Neural crest cell (in vitro differentiated cells): ENCODE measurements at regions not wholly inside any gene's neighbourhood (a gene's known extent, or its start where the extent isn't known, plus 50 kb on each side); places are given as distances from the start of the nearest gene placed in this dataset.

Experiments used
- DNase-seq: peaks from one replicate; pipeline ENCODE4 v3.0.0; 2021; ENCODE audit warnings: low read depth, mixed read lengths, low spot score
- H3K27ac Mint-ChIP-seq: one replicate; pipeline ENCODE4 v1.8.0; 2021; ENCODE audit warnings: mild to moderate bottlenecking, mixed read lengths; ENCODE audit not compliant: unreplicated experiment
- H3K27me3 Mint-ChIP-seq: 2 replicates; pipeline ENCODE4 v1.8.0; 2021; ENCODE audit warnings: low read depth, mild to moderate bottlenecking, mixed read lengths
- H3K36me3 Mint-ChIP-seq: 2 replicates; pipeline ENCODE4 v1.8.0; 2021; ENCODE audit warnings: low read depth, mild to moderate bottlenecking, mixed read lengths
- H3K4me1 Mint-ChIP-seq: 2 replicates; pipeline ENCODE4 v1.8.0; 2021; ENCODE audit warnings: mixed read lengths
- H3K4me3 Mint-ChIP-seq: one replicate; pipeline ENCODE4 v1.8.0; 2021; ENCODE audit warnings: mild to moderate bottlenecking, mixed read lengths
- H3K9me3 Mint-ChIP-seq: 2 replicates; pipeline ENCODE4 v1.8.0; 2021; ENCODE audit warnings: mixed read lengths
- TF ChIP-seq, protein P1 (sequence below): fragments of 200-600 bp; sonication (generic); conservative IDR thresholded peaks from 2 replicates; pipeline ENCODE4 v1.5.0; 2021; ENCODE audit warnings: antibody characterized with exemption, mild to moderate bottlenecking

DNA sequence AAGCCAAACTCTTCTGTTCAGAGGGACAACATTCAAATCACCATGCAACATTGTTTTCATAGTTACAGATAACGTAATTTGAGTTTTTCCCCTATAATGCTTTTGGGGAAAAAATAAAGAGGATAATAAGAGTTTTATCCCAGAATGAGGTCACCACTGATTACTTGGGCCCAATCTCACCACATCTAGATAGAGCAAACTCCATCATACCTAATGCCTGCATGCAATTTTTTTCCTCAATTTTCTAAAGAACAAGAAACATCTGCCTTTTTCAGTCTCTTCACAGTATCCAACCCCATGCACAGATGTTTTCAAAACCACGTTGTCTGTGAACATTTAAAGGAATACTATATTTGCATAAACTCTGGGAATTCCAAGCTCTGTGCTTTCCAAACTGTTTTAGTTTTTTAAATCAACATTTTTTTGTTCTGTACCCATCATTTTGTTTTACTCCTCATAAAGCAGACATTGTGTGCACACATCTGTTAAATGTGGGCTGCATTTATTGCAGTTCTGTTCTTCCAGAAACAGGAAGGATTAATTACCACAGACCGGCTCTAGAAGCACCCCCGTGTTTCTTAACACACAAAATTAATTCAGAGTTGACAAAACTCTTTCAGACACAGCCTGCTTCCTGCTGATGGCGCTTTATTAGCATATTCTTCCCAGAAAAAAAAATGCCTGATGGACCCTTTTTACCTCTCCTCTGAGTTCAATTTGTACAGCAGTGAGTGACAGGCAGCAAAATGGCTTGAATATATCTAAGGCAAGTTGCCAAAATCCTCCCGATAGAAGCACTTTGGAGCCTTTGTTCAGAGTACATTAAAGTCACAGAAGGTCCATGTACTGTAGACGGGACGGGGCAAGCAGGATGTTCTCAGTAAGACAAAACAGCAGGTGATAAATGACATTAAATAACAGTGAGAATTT is 1171.9 kb downstream of the EFNB2 start:
- DNase-seq = no peak
- peak overlapping the region; percentile 2 for H3K4me3 Mint-ChIP-seq
- H3K27ac Mint-ChIP-seq = peak overlapping the region; percentile 47
- H3K4me1 Mint-ChIP-seq = peaks cover 31% of the 10 kb centered on the region
- TF ChIP-seq, protein P1, sequence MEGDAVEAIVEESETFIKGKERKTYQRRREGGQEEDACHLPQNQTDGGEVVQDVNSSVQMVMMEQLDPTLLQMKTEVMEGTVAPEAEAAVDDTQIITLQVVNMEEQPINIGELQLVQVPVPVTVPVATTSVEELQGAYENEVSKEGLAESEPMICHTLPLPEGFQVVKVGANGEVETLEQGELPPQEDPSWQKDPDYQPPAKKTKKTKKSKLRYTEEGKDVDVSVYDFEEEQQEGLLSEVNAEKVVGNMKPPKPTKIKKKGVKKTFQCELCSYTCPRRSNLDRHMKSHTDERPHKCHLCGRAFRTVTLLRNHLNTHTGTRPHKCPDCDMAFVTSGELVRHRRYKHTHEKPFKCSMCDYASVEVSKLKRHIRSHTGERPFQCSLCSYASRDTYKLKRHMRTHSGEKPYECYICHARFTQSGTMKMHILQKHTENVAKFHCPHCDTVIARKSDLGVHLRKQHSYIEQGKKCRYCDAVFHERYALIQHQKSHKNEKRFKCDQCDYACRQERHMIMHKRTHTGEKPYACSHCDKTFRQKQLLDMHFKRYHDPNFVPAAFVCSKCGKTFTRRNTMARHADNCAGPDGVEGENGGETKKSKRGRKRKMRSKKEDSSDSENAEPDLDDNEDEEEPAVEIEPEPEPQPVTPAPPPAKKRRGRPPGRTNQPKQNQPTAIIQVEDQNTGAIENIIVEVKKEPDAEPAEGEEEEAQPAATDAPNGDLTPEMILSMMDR = no peak
- no peaks in the 10 kb centered on the region for H3K36me3 Mint-ChIP-seq
- H3K27me3 Mint-ChIP-seq = no peaks in the 10 kb centered on the region
- H3K9me3 Mint-ChIP-seq = no peaks in the 10 kb centered on the region

DNA sequence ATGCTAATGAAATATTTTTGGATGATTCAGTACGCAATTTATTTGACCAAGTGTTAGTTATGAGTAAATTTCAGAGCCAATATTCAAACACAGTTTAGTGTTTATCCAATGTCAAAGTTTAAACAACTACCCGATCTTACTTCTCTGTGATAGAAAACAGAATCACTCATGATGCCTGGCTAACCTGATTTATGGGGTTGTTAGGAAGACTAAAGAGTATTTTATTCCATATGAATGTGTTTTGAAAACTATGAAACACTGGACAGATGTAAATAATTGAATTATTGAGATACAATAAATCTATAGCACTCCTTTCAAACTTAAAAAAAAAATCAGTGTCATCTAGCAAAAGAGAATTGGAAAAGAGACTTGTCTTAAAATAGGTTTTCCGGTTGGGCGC is 1181.8 kb downstream of the EFNB2 start:
- H3K27ac Mint-ChIP-seq = no peak overlapping the region

DNA sequence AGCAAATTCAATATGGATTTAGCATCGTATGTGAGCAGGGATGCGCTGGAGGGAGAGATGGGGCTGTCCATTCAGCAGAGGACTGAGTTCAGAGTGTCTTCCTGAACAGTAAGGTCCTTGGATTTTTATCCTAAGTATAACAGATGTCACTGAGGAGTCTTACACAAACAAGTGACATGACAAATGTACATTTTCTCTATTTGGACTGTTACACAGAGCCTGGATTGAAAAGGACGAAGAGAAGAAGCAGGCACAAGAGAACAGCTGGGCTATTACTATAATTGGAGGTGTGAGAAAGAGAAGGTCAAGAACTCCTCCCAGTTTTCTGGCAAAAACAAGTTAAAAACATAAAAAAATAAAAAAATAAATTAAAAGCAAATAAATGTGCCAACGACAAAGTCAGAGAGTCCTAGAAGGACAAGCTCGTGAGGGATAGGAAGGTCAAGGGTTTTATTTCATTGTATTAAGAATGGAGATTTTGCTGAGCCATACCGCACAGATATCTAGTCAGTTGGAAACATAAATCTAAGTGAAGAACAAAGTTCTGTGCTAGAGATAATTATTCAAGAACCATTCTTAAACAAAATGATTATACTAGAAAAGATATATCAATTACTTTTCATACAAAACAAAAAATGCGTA is 1186.3 kb downstream of the EFNB2 start:
- DNase-seq = no peak
- Mint-ChIP-seq H3K4me3 (no peak overlapping the region), H3K36me3 (no peaks in the 10 kb centered on the region), H3K4me1 (no peaks in the 10 kb centered on the region), H3K9me3 (peaks cover 2% of the 10 kb centered on the region), H3K27me3 (no peaks in the 10 kb centered on the region), H3K27ac (peak overlapping the region; percentile 52)
- TF ChIP-seq, protein P1 = no peak

More for the DNA sequence above, 1181.8 kb downstream of the EFNB2 start:
- Mint-ChIP-seq H3K9me3 (peaks cover 5% of the 10 kb centered on the region), H3K27me3 (no peaks in the 10 kb centered on the region), H3K4me3 (no peak overlapping the region), H3K4me1 (no peaks in the 10 kb centered on the region), H3K36me3 (peaks cover 4% of the 10 kb centered on the region)
- no peak for DNase-seq
- TF ChIP-seq, protein P1 = no peak

DNA sequence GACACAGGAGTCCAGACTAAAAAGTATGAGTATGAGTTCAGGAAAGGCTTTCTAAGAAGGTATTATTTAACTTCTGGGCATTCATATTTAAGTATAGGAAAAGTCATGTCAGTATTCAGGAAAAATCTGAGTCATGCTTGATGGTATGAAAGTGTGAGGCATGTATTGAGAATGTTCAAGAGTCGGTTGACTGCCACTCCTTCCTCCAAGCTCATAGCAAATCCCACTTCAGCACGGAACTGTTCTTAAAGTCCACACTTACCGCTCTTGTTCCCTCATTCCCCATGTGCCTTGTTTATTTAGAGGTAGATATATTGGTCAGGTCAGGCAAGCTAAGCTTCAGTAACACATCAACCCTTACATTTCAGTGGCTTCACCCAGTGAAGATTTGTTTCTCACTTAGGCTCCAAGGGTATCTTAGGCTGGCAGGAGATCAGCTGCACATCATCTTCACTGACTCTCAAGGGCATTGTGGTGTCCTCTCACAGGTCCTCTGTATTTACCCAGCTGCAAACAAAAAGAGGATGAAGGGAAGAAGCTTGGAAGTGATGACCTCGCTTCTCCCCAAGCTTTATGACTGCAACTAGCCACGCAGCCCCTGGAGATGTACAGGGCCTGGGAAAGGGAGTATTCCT is 1189.2 kb downstream of the EFNB2 start:
- no peaks in the 10 kb centered on the region for H3K4me1 Mint-ChIP-seq
- DNase-seq = no peak
- no peaks in the 10 kb centered on the region for H3K27me3 Mint-ChIP-seq
- no peak overlapping the region for H3K4me3 Mint-ChIP-seq
- peaks cover 10% of the 10 kb centered on the region for H3K9me3 Mint-ChIP-seq
- TF ChIP-seq, protein P1 = no peak
- H3K27ac Mint-ChIP-seq = no peak overlapping the region
- no peaks in the 10 kb centered on the region for H3K36me3 Mint-ChIP-seq

DNA sequence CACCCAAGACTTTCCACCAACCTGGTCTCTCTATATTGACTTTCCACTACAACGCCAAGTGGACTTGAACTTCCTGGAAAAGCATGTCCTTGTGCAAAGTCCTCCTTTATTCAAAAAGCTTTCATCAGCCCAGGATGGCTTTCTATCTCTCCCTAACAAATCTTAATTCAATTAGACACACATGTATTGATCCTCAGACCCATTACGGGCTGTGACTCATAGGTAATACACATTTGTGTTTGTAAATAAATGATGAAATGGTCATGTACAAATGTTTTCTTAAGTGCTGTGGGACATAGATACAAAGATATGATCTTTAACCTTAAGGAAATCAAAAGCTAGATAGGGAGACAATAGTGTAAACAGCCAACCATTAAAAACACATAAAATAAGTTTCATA is 1189.7 kb downstream of the EFNB2 start:
- TF ChIP-seq, protein P1 = no peak
- H3K27me3 Mint-ChIP-seq = no peaks in the 10 kb centered on the region
- no peak overlapping the region for H3K4me3 Mint-ChIP-seq
- H3K36me3 Mint-ChIP-seq = no peaks in the 10 kb centered on the region
- peaks cover 10% of the 10 kb centered on the region for H3K9me3 Mint-ChIP-seq
- H3K4me1 Mint-ChIP-seq = no peaks in the 10 kb centered on the region
- H3K27ac Mint-ChIP-seq = no peak overlapping the region
- no peak for DNase-seq
